ENCODE measurements at regions not wholly inside any gene's neighbourhood (a gene's known extent, or its start where the extent isn't known, plus 50 kb on each side); places are given as distances from the start of the nearest gene placed in this dataset.

DNA sequence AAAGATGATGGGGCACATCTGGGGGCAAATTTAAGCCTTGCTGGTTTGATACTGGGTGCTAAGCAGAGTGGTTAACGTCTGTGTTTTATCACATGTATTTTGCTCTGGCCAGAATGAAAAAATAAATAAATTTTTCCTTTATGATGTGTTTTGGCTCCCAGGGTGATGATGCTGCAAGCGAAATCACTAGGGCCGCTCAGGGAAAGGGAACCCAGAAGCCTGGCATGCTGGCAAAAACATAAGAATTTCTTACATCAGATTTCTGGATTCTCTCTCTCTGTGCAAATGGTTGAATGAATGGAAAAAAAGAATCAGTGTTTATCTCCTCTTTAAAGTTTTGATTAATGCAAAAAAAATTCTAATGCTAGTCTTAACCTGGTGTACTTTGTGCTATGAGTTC, 1975.2 kb upstream of the C9orf72 start:
- TF ChIP-seq BHLHE40 (IDR thresholded peaks at IDR 0.05; ENCODE audit: low read depth, low read length) (no peak), RFX5 (IDR thresholded peaks at IDR 0.05; ENCODE audit: low read depth, low read length) (no peak), RAD21 (IDR thresholded peaks at IDR 0.05; ENCODE audit: low read length) (no peak), USF2 (IDR thresholded peaks at IDR 0.05; ENCODE audit: low read depth, low read length) (no peak), NFE2L2 (IDR thresholded peaks at IDR 0.05; ENCODE audit: low read depth, low read length) (no peak), CEBPB (IDR thresholded peaks at IDR 0.05; ENCODE audit: low read depth, low read length) (no peak), MXI1 (IDR thresholded peaks at IDR 0.05; ENCODE audit: borderline replicate concordance, low read depth, low read length) (no peak), SMC3 (IDR thresholded peaks at IDR 0.05; ENCODE audit: low read depth, low read length) (no peak), MAZ (IDR thresholded peaks at IDR 0.05; ENCODE audit: borderline replicate concordance, low read depth, low read length) (no peak), FOS (IDR thresholded peaks at IDR 0.05; ENCODE audit: low read depth, low read length) (no peak), RCOR1 (IDR thresholded peaks at IDR 0.05; ENCODE audit: insufficient replicate concordance, low read length) (no peak), CHD1 (IDR thresholded peaks at IDR 0.05; ENCODE audit: low read depth, low read length) (no peak), POLR2A (IDR thresholded peaks at IDR 0.05; ENCODE audit: low read depth, low read length) (no peak)
- TF ChIP-seq, protein P1, sequence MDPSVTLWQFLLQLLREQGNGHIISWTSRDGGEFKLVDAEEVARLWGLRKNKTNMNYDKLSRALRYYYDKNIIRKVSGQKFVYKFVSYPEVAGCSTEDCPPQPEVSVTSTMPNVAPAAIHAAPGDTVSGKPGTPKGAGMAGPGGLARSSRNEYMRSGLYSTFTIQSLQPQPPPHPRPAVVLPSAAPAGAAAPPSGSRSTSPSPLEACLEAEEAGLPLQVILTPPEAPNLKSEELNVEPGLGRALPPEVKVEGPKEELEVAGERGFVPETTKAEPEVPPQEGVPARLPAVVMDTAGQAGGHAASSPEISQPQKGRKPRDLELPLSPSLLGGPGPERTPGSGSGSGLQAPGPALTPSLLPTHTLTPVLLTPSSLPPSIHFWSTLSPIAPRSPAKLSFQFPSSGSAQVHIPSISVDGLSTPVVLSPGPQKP (IDR thresholded peaks at IDR 0.05; ENCODE audit: borderline replicate concordance, low read depth, low read length), result no peak
- Histone ChIP-seq H3K4ac (ENCODE audit: low read depth, low read length) (no peak overlapping the region), H2BK120ac (ENCODE audit: low read depth, low read length) (no peak overlapping the region), H3K27ac (ENCODE audit: insufficient read depth, low read length) (no peak overlapping the region), H3K18ac (ENCODE audit: low read depth, low read length) (no peak overlapping the region), H2BK5ac (ENCODE audit: low read depth, low read length, poor library complexity, severe bottlenecking) (no peak overlapping the region), H2BK15ac (ENCODE audit: low read depth, low read length) (no peak overlapping the region), H3K36me3 (ENCODE audit: control insufficient read depth, insufficient read depth, low read length) (no peaks in the 10 kb centered on the region), H3K56ac (ENCODE audit: extremely low read depth, insufficient read depth, low read length) (no peak overlapping the region), H3K23ac (ENCODE audit: low read depth, low read length) (no peak overlapping the region), H3K14ac (replicated peaks; ENCODE audit: low read depth, low read length) (no peak overlapping the region), H3K79me1 (ENCODE audit: low read depth in 1 of 2, low read length in 2 of 2) (no peaks in the 10 kb centered on the region), H4K20me1 (ENCODE audit: insufficient read depth, low read length) (no peaks in the 10 kb centered on the region), H2AK9ac (replicated peaks; ENCODE audit: low read depth, low read length, poor library complexity) (no peak overlapping the region), H3K9me1 (ENCODE audit: insufficient read depth, low read length) (no peaks in the 10 kb centered on the region), H3K4me2 (ENCODE audit: low read depth, low read length) (no peak overlapping the region), H3K4me1 (ENCODE audit: control insufficient read depth, insufficient read depth, low read length) (no peaks in the 10 kb centered on the region), H4K91ac (ENCODE audit: insufficient read depth, low read depth, low read length) (no peak overlapping the region), H2AFZ (replicated peaks; ENCODE audit: low read length, poor library complexity) (no peak overlapping the region), H3K27me3 (ENCODE audit: control insufficient read depth, insufficient read depth, low read length) (no peaks in the 10 kb centered on the region), H3K9ac (ENCODE audit: low read depth, low read length) (no peak overlapping the region), H2AK5ac (ENCODE audit: low read depth, low read length) (no peak overlapping the region), H4K5ac (ENCODE audit: low read depth, low read length) (no peak overlapping the region), H3K9me3 (ENCODE audit: control insufficient read depth, insufficient read depth, low read length) (peaks cover 4% of the 10 kb centered on the region; the same call in 1 of the 2 replicates), H4K8ac (ENCODE audit: low read depth in 2 of 2, low read length in 2 of 2) (no peak overlapping the region), H3K4me3 (ENCODE audit: insufficient read depth, low read depth, low read length) (no peak overlapping the region), H2BK20ac (ENCODE audit: low read depth, low read length) (no peak overlapping the region)
- CTCF ChIA-PET, result no interaction called here
- WGBS, 2 experiments (ENCODE audit: extremely low coverage in 2 of 2, insufficient read length in 1 of 2), result no CpG with 5 or more reads among the region's 3 CpGs
- dilution Hi-C loops (cut with HindIII; ENCODE audit: low sequenced_read_pairs, unreplicated experiment) (no loop called here), intact Hi-C loops (cut with micrococcal nuclease) (no loop called here), in situ Hi-C loops (cut with MboI; ENCODE audit: low sequenced_read_pairs) (no loop called here)
- ATAC-seq (ENCODE audit: low read depth) (no peak), DNase-seq (no peak)
- POLR2A ChIA-PET (ENCODE audit: unreplicated experiment), result no interaction called here
- BruUV-seq (replicated peaks), result no TSS peak
